ENCODE measurements at regions not wholly inside any gene's neighbourhood (a gene's known extent, or its start where the extent isn't known, plus 50 kb on each side); places are given as distances from the start of the nearest gene placed in this dataset.
"Not testable (repeated sequence)": the region's sequence is repeated elsewhere in the genome, so short reads cannot be mapped to it uniquely, and the experiment has no call there.

GRCh38 chr14:39722547-39723273 lies 290.5 kb upstream of the FBXO33 start:
- no peak for DNase-seq

- DNase-seq = no peak
Measured at GRCh38 chr14:39716987-39717570, 284.8 kb upstream of the FBXO33 start.

- DNase-seq = no peak
Measured at GRCh38 chr14:39712293-39712999, 280.2 kb upstream of the FBXO33 start.

GRCh38 chr14:39704594-39704993 lies 272.4 kb upstream of the FBXO33 start:
- no peak for DNase-seq

GRCh38 chr14:39694341-39694740 lies 262.1 kb upstream of the FBXO33 start:
- DNase-seq = no peak

GRCh38 chr14:39683691-39684260 lies 251.5 kb upstream of the FBXO33 start:
- DNase-seq = no peak

- DNase-seq = no peak
Measured at GRCh38 chr14:39682582-39682981, 250.3 kb upstream of the FBXO33 start.

- no peak for DNase-seq
Measured at GRCh38 chr14:39681782-39682399, 249.7 kb upstream of the FBXO33 start.

GRCh38 chr14:39680777-39681176 lies 248.5 kb upstream of the FBXO33 start:
- no peak for DNase-seq

- no peak for DNase-seq
Measured at GRCh38 chr14:39673734-39674133, 241.5 kb upstream of the FBXO33 start.

GRCh38 chr14:39673270-39673711 lies 241.1 kb upstream of the FBXO33 start:
- no peak for DNase-seq

GRCh38 chr14:39668449-39668848 lies 236.2 kb upstream of the FBXO33 start:
- no peak for DNase-seq

- no peak for DNase-seq
Measured at GRCh38 chr14:39666386-39666785, 234.2 kb upstream of the FBXO33 start.

- DNase-seq = no peak
Measured at GRCh38 chr14:39665075-39665475, 232.8 kb upstream of the FBXO33 start.

GRCh38 chr14:39664646-39665045 lies 232.4 kb upstream of the FBXO33 start:
- DNase-seq = no peak

GRCh38 chr14:39641224-39641623 lies 209.0 kb upstream of the FBXO33 start:
- DNase-seq = no peak

GRCh38 chr14:39639009-39639408 lies 206.8 kb upstream of the FBXO33 start:
- DNase-seq = not testable (repeated sequence)

GRCh38 chr14:39628087-39628486 lies 195.9 kb upstream of the FBXO33 start:
- DNase-seq = no peak

- no peak for DNase-seq
Measured at GRCh38 chr14:39626589-39627576, 194.7 kb upstream of the FBXO33 start.

- DNase-seq = no peak
Measured at GRCh38 chr14:39621678-39622077, 189.4 kb upstream of the FBXO33 start.

GRCh38 chr14:39621223-39621622 lies 189.0 kb upstream of the FBXO33 start:
- DNase-seq = no peak

GRCh38 chr14:39617537-39617936 lies 185.3 kb upstream of the FBXO33 start:
- no peak for DNase-seq

All from NCI-H774 (cell line).